Esophagus squamous epithelium (tissue), 5 donors: ENCODE measurements at regions not wholly inside any gene's neighbourhood (a gene's known extent, or its start where the extent isn't known, plus 50 kb on each side); places are given as distances from the start of the nearest gene placed in this dataset.
"Not testable (repeated sequence)": the region's sequence is repeated elsewhere in the genome, so short reads cannot be mapped to it uniquely, and the experiment has no call there.

ENCODE experiments used
- DNase-seq: peaks from one replicate; lab custom pipeline; 2025; lab: John Stamatoyannopoulos, UW
- H3K27ac ChIP-seq, 4 donors: fragments of 200-600 bp; sonication (generic); one replicate each; pipeline ENCODE4 v1.5.1; 2016 to 2019; ENCODE audit warnings: mild to moderate bottlenecking in 1 of 4
- H3K27me3 ChIP-seq, 4 donors: fragments of 200-600 bp; sonication (generic); 1 replicate in 3 of 4; 2 replicates in 1 of 4; pipeline versions ENCODE4 v1.5.1 to v1.6.0; 2017 to 2021; ENCODE audit warnings: antibody characterized with exemption in 1 of 4
- H3K36me3 ChIP-seq, 3 donors: fragments of 200-600 bp; sonication (generic); one replicate each; pipeline ENCODE4 v1.5.1; 2016 to 2019
- H3K4me1 ChIP-seq, 3 donors: fragments of 200-600 bp; sonication (generic); one replicate each; pipeline ENCODE4 v1.5.1; 2017 to 2019
- H3K4me3 ChIP-seq, 4 donors: fragments of 200-600 bp; sonication (generic); 1 replicate in 3 of 4; 2 replicates in 1 of 4; pipeline ENCODE4 v1.5.1; 2016 to 2019; ENCODE audit warnings: mild to moderate bottlenecking in 2 of 4, moderate library complexity in 1 of 4
- H3K9me3 ChIP-seq, 3 donors: fragments of 200-600 bp; sonication (generic); one replicate each; pipeline ENCODE4 v1.5.1; 2016 to 2019
- CTCF ChIP-seq, 6 experiments: fragments of 450-650 bp in 4 of 6; fragments of 200-600 bp in 2 of 6; sonication (generic) in 2 of 6; IDR thresholded peaks; one replicate each; pipeline ENCODE4 v1.5.1; 2016 to 2019; ENCODE audit warnings: antibody characterized with exemption in 6 of 6, mild to moderate bottlenecking in 4 of 6, moderate library complexity in 4 of 6
- POLR2A ChIP-seq, 4 donors: fragments of 450-650 bp; IDR thresholded peaks; one replicate each; pipeline ENCODE4 v1.6.1; 2017; ENCODE audit warnings: antibody characterized with exemption in 4 of 4, mild to moderate bottlenecking in 4 of 4, moderate library complexity in 3 of 4
- WGBS, 2 donors: methylation state at CpG; one replicate each; pipeline ENCODE4 v1.1.5; 2018; 5-methylcytosine and 5-hydroxymethylcytosine counted together
- intact Hi-C: fragments of 100-400 bp; cut with DNase I; formaldehyde crosslinking; loops from one replicate; pipeline ENCODE4 v1.15.0; 2022
- donor health status: DM: yes; HTN: yes; CAD: no.

GRCh38 chrX:22577181-22577580 is 304.5 kb downstream of the CBLL2 start:
- Histone ChIP-seq H3K27me3 (no peaks in the 10 kb centered on the region), H3K4me3 (no peak overlapping the region), H3K36me3 (no peaks in the 10 kb centered on the region), H3K4me1 (no peaks in the 10 kb centered on the region), H3K9me3 (no peaks in the 10 kb centered on the region), H3K27ac (no peak overlapping the region)
- intact Hi-C loops, result no loop called here
- 8 to 55% methylated on average over 3 of the region's 3 CpGs for WGBS, 2 donors
- no peak for DNase-seq
- no peak for TF ChIP-seq CTCF (IDR thresholded peaks at IDR 0.05)
- TF ChIP-seq POLR2A (IDR thresholded peaks at IDR 0.05), result no peak

GRCh38 chrX:22585831-22586230 is 313.1 kb downstream of the CBLL2 start:
- no peak for TF ChIP-seq CTCF (IDR thresholded peaks at IDR 0.05)
- no peak for TF ChIP-seq POLR2A (IDR thresholded peaks at IDR 0.05)
- H3K27me3 ChIP-seq, result no peaks in the 10 kb centered on the region
- intact Hi-C loops, result no loop called here
- H3K4me3 ChIP-seq, result no peak overlapping the region
- no peaks in the 10 kb centered on the region for H3K9me3 ChIP-seq
- 42 to 55% methylated on average over 1 of the region's 1 CpG for WGBS, 2 donors
- no peak for DNase-seq
- H3K36me3 ChIP-seq, result no peaks in the 10 kb centered on the region
- no peaks in the 10 kb centered on the region for H3K4me1 ChIP-seq
- no peak overlapping the region for H3K27ac ChIP-seq

- Histone ChIP-seq H3K4me3 (no peak overlapping the region), H3K27ac (no peak overlapping the region), H3K27me3 (no peaks in the 10 kb centered on the region), H3K9me3 (no peaks in the 10 kb centered on the region), H3K36me3 (no peaks in the 10 kb centered on the region), H3K4me1 (no peaks in the 10 kb centered on the region)
- TF ChIP-seq CTCF (IDR thresholded peaks at IDR 0.05) (no peak), POLR2A (IDR thresholded peaks at IDR 0.05) (no peak)
- no peak for DNase-seq
- intact Hi-C loops, result no loop called here
- WGBS, 2 donors, result 77 to 90% methylated on average over 2 of the region's 2 CpGs
Observed at GRCh38 chrX:22589845-22590244, 317.1 kb downstream of the CBLL2 start.

GRCh38 chrX:22594766-22595165 is 322.1 kb downstream of the CBLL2 start:
- intact Hi-C loops, result no loop called here
- H3K27ac ChIP-seq, result no peak overlapping the region
- WGBS, 2 donors, result 43 to 100% methylated on average over 1 to 2 of the region's 2 CpGs

GRCh38 chrX:22603060-22603459 is 330.3 kb downstream of the CBLL2 start:
- intact Hi-C loops, result no loop called here
- H3K36me3 ChIP-seq, result no peaks in the 10 kb centered on the region
- H3K4me3 ChIP-seq, result no peak overlapping the region
- H3K4me1 ChIP-seq, result no peaks in the 10 kb centered on the region
- no peak overlapping the region for H3K27ac ChIP-seq
- no peaks in the 10 kb centered on the region for H3K9me3 ChIP-seq
- TF ChIP-seq POLR2A (IDR thresholded peaks at IDR 0.05) (no peak), CTCF (IDR thresholded peaks at IDR 0.05) (no peak)
- H3K27me3 ChIP-seq, result no peaks in the 10 kb centered on the region
- 82 to 83% methylated on average over 4 of the region's 5 CpGs for WGBS, 2 donors
- no peak for DNase-seq

More at GRCh38 chrX:22594766-22595165, 322.1 kb downstream of the CBLL2 start:
- no peaks in the 10 kb centered on the region for H3K27me3 ChIP-seq
- no peaks in the 10 kb centered on the region for H3K36me3 ChIP-seq
- no peaks in the 10 kb centered on the region for H3K9me3 ChIP-seq
- no peak for DNase-seq
- TF ChIP-seq CTCF (IDR thresholded peaks at IDR 0.05) (no peak), POLR2A (IDR thresholded peaks at IDR 0.05) (no peak)
- H3K4me3 ChIP-seq, result no peak overlapping the region
- no peaks in the 10 kb centered on the region for H3K4me1 ChIP-seq

- H3K27ac ChIP-seq, H3K27me3 ChIP-seq, DNase-seq, H3K4me1 ChIP-seq, intact Hi-C loops, H3K4me3 ChIP-seq, H3K9me3 ChIP-seq, H3K36me3 ChIP-seq: not testable (repeated sequence)
- WGBS, 2 donors, result no CpG with 5 or more reads among the region's 15 CpGs
Observed at GRCh38 chrX:22609452-22609851, 336.7 kb downstream of the CBLL2 start.
